Fibroblast of mammary gland (primary cell): ENCODE measurements at regions not wholly inside any gene's neighbourhood (a gene's known extent, or its start where the extent isn't known, plus 50 kb on each side); places are given as distances from the start of the nearest gene placed in this dataset.
A peak's percentile ranks its signal among the peaks of the same experiment; 100 is the strongest.

ENCODE experiments used
- DNase-seq: peaks from one replicate; pipeline ENCODE4 v3.0.0-alpha.2; 2010; ENCODE audit warnings: low read depth
- H3K4me3 ChIP-seq: 2 replicates; pipeline ENCODE4 v1.5.1; 2011; ENCODE audit warnings: low read depth, mild to moderate bottlenecking, low read length, moderate library complexity; ENCODE audit not compliant: control insufficient read depth
- CTCF ChIP-seq: conservative IDR thresholded peaks from 2 replicates; pipeline ENCODE4 v1.5.1; 2011; ENCODE audit warnings: low read depth, low read length, inconsistent platforms; ENCODE audit not compliant: control insufficient read depth, insufficient read depth

- peak; percentile 38 for DNase-seq
- no peak for TF ChIP-seq CTCF
- H3K4me3 ChIP-seq: no peak overlapping the region
Measured at GRCh38 chr2:175631245-175631623, 370.8 kb downstream of the LNPK start.

- no peak for TF ChIP-seq CTCF
- H3K4me3 ChIP-seq: no peak overlapping the region
- peak; percentile 10 for DNase-seq
Measured at GRCh38 chr2:175630280-175631244, 371.5 kb downstream of the LNPK start.

- no peak overlapping the region for H3K4me3 ChIP-seq
- TF ChIP-seq CTCF: no peak
- DNase-seq: no peak
Measured at GRCh38 chr2:175628243-175628642, 373.8 kb downstream of the LNPK start.

GRCh38 chr2:175627405-175627804 is 374.7 kb downstream of the LNPK start:
- TF ChIP-seq CTCF: no peak
- peak; percentile 23 for DNase-seq
- H3K4me3 ChIP-seq: no peak overlapping the region

- no peak for TF ChIP-seq CTCF
- H3K4me3 ChIP-seq: no peak overlapping the region
- no peak for DNase-seq
Measured at GRCh38 chr2:175626796-175627195, 375.3 kb downstream of the LNPK start.

GRCh38 chr2:175624785-175625184 is 377.3 kb downstream of the LNPK start:
- TF ChIP-seq CTCF: no peak
- no peak for DNase-seq
- no peak overlapping the region for H3K4me3 ChIP-seq
